HCT116 (cell line): ENCODE measurements at regions not wholly inside any gene's neighbourhood (a gene's known extent, or its start where the extent isn't known, plus 50 kb on each side); places are given as distances from the start of the nearest gene placed in this dataset.

Source experiments
- ATAC-seq: fragments of 200-7000 bp; cut with Tn5 transposase; 2 replicates; pipeline ENCODE4 v1.9.1; 2020; ENCODE audit warnings: mild to moderate bottlenecking, moderate library complexity
- BruUV-seq: library from RNA; stranded (reverse); fragments of 400-500 nt; replicated peaks from 2 replicates; lab custom pipeline; 2021; lab: Mats Ljungman, UMichigan
- CTCF ChIA-PET: fragments of 300-600 bp; sonication (Branson Sonifier 250); formaldehyde crosslinking; loops from one replicate; lab custom pipeline; 2021; ENCODE audit warnings: antibody characterized with exemption; lab: Charles Lee
- POLR2A ChIA-PET: fragments of 300-600, 350-600 bp; sonication (Branson Sonifier 250); formaldehyde crosslinking; loops from one replicate; lab custom pipeline; 2021; ENCODE audit warnings: antibody characterized with exemption; lab: Charles Lee
- RAD21 ChIA-PET, 2 experiments: fragments of 300-600 bp; sonication (Branson Sonifier 250); formaldehyde crosslinking; loops; one replicate each; lab custom pipeline; 2023; ENCODE audit warnings: low total read pairs in 2 of 2; ENCODE audit not compliant: uncharacterized antibody in 2 of 2, unreplicated experiment in 2 of 2, low non-redundant PET in 1 of 2; lab: Charles Lee
- DNase-seq: peaks from one replicate; pipeline ENCODE4 v3.0.0-alpha.2; 2010; ENCODE audit warnings: low read depth, low spot score
- H2AFZ ChIP-seq: fragments of 200-600 bp; shearing (Covaris generic), sonication (generic); 2 replicates; pipeline ENCODE4 v1.6.1; 2017; ENCODE audit warnings: low read depth, mixed run types, mixed read lengths, antibody characterized with exemption, low read length; ENCODE audit not compliant: poor library complexity, severe bottlenecking
- H3K27ac ChIP-seq: 2 replicates; pipeline ENCODE4 v1.5.1; 2012; ENCODE audit warnings: low read depth, low read length
- H3K27me3 ChIP-seq: fragments of 200-600 bp; sonication (generic); 2 replicates; pipeline ENCODE4 v1.6.1; 2016; ENCODE audit warnings: mixed run types, low read length, mixed read lengths; ENCODE audit not compliant: insufficient read depth
- H3K36me3 ChIP-seq, 2 experiments: fragments of 200-500 bp in 1 of 2; fragments of 200-600 bp in 1 of 2; sonication (Bioruptor generic) in 1 of 2; sonication (generic) in 1 of 2; 2 replicates each; pipeline versions ENCODE4 v1.5.1 to v1.6.1; 2014 to 2016; ENCODE audit warnings: low read length in 2 of 2, inconsistent platforms in 1 of 2, mixed read lengths in 1 of 2, mixed run types in 1 of 2; ENCODE audit not compliant: insufficient read depth in 2 of 2, control insufficient read depth in 1 of 2
- H3K4me1 ChIP-seq, 2 experiments: fragments of 200-600 bp in 1 of 2; sonication (generic) in 1 of 2; 2 replicates each; pipeline versions ENCODE4 v1.5.1 to v1.6.1; 2012 to 2017; ENCODE audit warnings: low read length in 2 of 2, inconsistent platforms in 1 of 2, mild to moderate bottlenecking in 1 of 2, mixed read lengths in 1 of 2, mixed run types in 1 of 2, moderate library complexity in 1 of 2; ENCODE audit not compliant: insufficient read depth in 2 of 2, control insufficient read depth in 1 of 2
- H3K4me2 ChIP-seq: fragments of 200-600 bp; sonication (generic); 2 replicates; pipeline ENCODE4 v1.6.1; 2017; ENCODE audit warnings: mixed run types, low read length, mixed read lengths
- H3K4me3 ChIP-seq, 2 experiments: fragments of 200-600 bp in 1 of 2; sonication (generic) in 1 of 2; replicated peaks in 1 of 2; 2 replicates each; pipeline ENCODE4 v1.5.1; 2011 to 2016; ENCODE audit warnings: low read length in 2 of 2, control low read depth in 1 of 2, low read depth in 1 of 2, mild to moderate bottlenecking in 1 of 2, mixed read lengths in 1 of 2, mixed run types in 1 of 2
- H3K79me2 ChIP-seq: fragments of 200-600 bp; sonication (generic); 2 replicates; pipeline ENCODE4 v1.6.1; 2017; ENCODE audit warnings: mild to moderate bottlenecking, mixed run types, low read length, moderate library complexity, mixed read lengths; ENCODE audit not compliant: insufficient read depth
- H3K9ac ChIP-seq: fragments of 200-600 bp; sonication (generic); 2 replicates; pipeline ENCODE4 v1.6.1; 2016; ENCODE audit warnings: low read length, mixed read lengths
- H3K9me2 ChIP-seq: fragments of 200-600 bp; sonication (generic), shearing (Covaris generic); 2 replicates; pipeline ENCODE4 v1.6.1; 2017; ENCODE audit warnings: mixed run types, mild to moderate bottlenecking, moderate library complexity; ENCODE audit not compliant: insufficient read depth
- H3K9me3 ChIP-seq, 2 experiments: fragments of 200-500 bp in 1 of 2; fragments of 200-600 bp in 1 of 2; sonication (Bioruptor generic) in 1 of 2; sonication (generic) in 1 of 2; 2 replicates each; pipeline ENCODE4 v1.6.1; 2014 to 2017; ENCODE audit warnings: low read length in 2 of 2, mixed read lengths in 2 of 2, inconsistent platforms in 1 of 2, low read depth in 1 of 2, mild to moderate bottlenecking in 1 of 2, mixed run types in 1 of 2, moderate library complexity in 1 of 2; ENCODE audit not compliant: control insufficient read depth in 1 of 2, insufficient read depth in 1 of 2
- H4K20me1 ChIP-seq: fragments of 200-600 bp; sonication (generic), shearing (Covaris generic); 2 replicates; pipeline ENCODE4 v1.6.1; 2017; ENCODE audit warnings: mixed run types, mild to moderate bottlenecking, moderate library complexity; ENCODE audit not compliant: insufficient read depth
- YY1 ChIP-seq: IDR thresholded peaks from 2 replicates; pipeline ENCODE4 v1.6.1; 2011; ENCODE audit warnings: low read length, low read depth, moderate library complexity, mild to moderate bottlenecking; ENCODE audit not compliant: insufficient replicate concordance; ENCODE audit errors: extremely low read depth
- intact Hi-C: fragments of 100-400 bp; cut with micrococcal nuclease; formaldehyde crosslinking; loops from 2 replicates; pipeline ENCODE4 v1.10.0; 2022
- TF ChIP-seq, protein P1 (sequence below): IDR thresholded peaks from 2 replicates; pipeline ENCODE4 v1.6.1; 2012
- TF ChIP-seq, protein P2 (sequence below): IDR thresholded peaks from 2 replicates; pipeline ENCODE4 v1.6.1; 2012

DNA sequence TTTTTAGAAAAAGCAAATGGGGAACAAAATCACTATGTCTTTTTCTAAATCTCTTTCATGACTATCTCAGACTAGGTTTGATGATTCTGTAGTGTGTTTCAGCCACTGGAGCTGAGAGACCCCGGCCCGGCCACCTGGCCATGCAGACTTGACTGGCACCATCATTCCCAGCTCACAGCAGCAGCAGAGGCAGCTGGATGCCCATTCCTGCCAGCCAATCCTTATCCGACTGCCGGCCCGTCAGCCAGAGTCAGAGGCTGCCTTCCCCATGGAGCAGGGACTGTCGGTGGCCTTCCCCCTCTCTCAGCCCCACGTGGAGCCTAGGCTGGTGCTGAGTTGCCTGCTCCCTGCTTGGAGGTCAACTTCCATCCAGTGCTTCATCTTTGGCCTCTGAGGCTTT is 56.0 kb upstream of the WSB1 start:
- ChIA-PET POLR2A (no interaction called here), CTCF (interaction anchor here (1.6 to 3.3 kb wide), 8 partner anchors 15 to 365 kb away, joined by 6 to 58 read pairs (median 14); no protein-coding TSS in a partner anchor), RAD21 (no interaction called here)
- Histone ChIP-seq H3K36me3 (no peaks in the 10 kb centered on the region), H3K9me2 (no peaks in the 10 kb centered on the region), H3K27me3 (no peaks in the 10 kb centered on the region), H3K27ac (no peak overlapping the region), H3K9me3 (no peaks in the 10 kb centered on the region), H3K79me2 (no peaks in the 10 kb centered on the region), H4K20me1 (no peaks in the 10 kb centered on the region), H3K4me2 (no peak overlapping the region), H3K4me1 (peaks cover 18% of the 10 kb centered on the region in 2 experiments), H3K4me3 (no peak overlapping the region), H2AFZ (no peak overlapping the region), H3K9ac (no peak overlapping the region)
- no peak for DNase-seq
- ATAC-seq: no peak
- BruUV-seq: no TSS peak
- intact Hi-C loops: loop anchor here (2.0 to 10.0 kb wide), 5 partner anchors 95 to 527 kb away; no protein-coding TSS in a partner anchor
- TF ChIP-seq, protein P1, sequence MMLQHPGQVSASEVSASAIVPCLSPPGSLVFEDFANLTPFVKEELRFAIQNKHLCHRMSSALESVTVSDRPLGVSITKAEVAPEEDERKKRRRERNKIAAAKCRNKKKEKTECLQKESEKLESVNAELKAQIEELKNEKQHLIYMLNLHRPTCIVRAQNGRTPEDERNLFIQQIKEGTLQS: no peak
- no peak for TF ChIP-seq YY1

DNA sequence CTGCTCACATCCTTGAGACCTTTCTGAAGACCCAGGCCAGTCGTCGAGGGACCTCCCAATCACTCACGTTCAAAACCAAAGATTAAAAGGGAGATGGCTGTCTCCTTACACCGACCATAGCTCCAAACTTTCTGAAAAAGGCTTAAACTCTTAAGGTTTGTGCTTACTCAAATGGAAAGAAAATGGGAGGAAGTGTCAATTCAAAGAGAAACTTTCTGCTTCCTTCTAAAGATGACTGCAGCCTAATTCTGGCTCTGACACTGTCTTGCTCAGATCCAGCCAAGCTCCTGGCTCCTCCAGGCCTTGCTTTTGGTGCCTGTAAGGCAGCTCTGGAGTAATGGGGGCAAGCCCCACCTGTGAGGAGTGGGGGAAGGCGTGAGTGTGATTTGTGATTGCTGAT is 54.9 kb upstream of the WSB1 start:
- ChIA-PET CTCF (no interaction called here), RAD21 (no interaction called here), POLR2A (no interaction called here)
- ATAC-seq (no peak), DNase-seq (no peak)
- no TSS peak for BruUV-seq
- intact Hi-C loops: loop anchor here (10.0 kb wide), 1 partner anchor 526 kb away; no protein-coding TSS in a partner anchor
- Histone ChIP-seq H3K79me2 (no peaks in the 10 kb centered on the region), H3K9me3 (no peaks in the 10 kb centered on the region), H3K9ac (no peak overlapping the region), H3K9me2 (no peaks in the 10 kb centered on the region), H3K4me3 (no peak overlapping the region), H3K36me3 (no peaks in the 10 kb centered on the region), H2AFZ (no peak overlapping the region), H3K4me1 (peaks cover 19 to 20% of the 10 kb centered on the region in 2 experiments), H3K27me3 (no peaks in the 10 kb centered on the region), H3K4me2 (no peak overlapping the region), H3K27ac (no peak overlapping the region), H4K20me1 (no peaks in the 10 kb centered on the region)
- TF ChIP-seq, protein P2, sequence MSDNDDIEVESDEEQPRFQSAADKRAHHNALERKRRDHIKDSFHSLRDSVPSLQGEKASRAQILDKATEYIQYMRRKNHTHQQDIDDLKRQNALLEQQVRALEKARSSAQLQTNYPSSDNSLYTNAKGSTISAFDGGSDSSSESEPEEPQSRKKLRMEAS: no peak
